Panc1 (cell line): ENCODE measurements at regions not wholly inside any gene's neighbourhood (a gene's known extent, or its start where the extent isn't known, plus 50 kb on each side); places are given as distances from the start of the nearest gene placed in this dataset.

ENCODE experiments used
- ATAC-seq: fragments of 200-7000 bp; cut with Tn5 transposase; 2 replicates; pipeline ENCODE4 v1.9.1; 2020; ENCODE audit warnings: mild to moderate bottlenecking, moderate library complexity
- BruUV-seq: library from RNA; stranded (reverse); fragments of 400-500 nt; replicated peaks from 2 replicates; lab custom pipeline; 2021; lab: Mats Ljungman, UMichigan
- CTCF ChIA-PET: fragments of 300-600 bp; sonication (Branson Sonifier 250); formaldehyde crosslinking; loops from one replicate; lab custom pipeline; 2022; ENCODE audit warnings: antibody characterized with exemption; lab: Charles Lee
- POLR2A ChIA-PET: fragments of 300-600 bp; sonication (Branson Sonifier 250); formaldehyde crosslinking; loops from one replicate; lab custom pipeline; 2022; ENCODE audit warnings: antibody characterized with exemption; lab: Charles Lee
- DNase-seq: peaks from one replicate; pipeline ENCODE4 v3.0.0-alpha.2; 2010; ENCODE audit warnings: low read depth, low spot score
- H3K27ac ChIP-seq: 2 replicates; pipeline ENCODE4 v1.5.1; 2011; ENCODE audit warnings: mild to moderate bottlenecking, low read length, inconsistent platforms
- H3K27me3 ChIP-seq: fragments of 200-500 bp; sonication (Bioruptor generic); 2 replicates; pipeline ENCODE4 v1.6.0; 2014; ENCODE audit warnings: low read length, inconsistent platforms; ENCODE audit not compliant: control insufficient read depth, insufficient read depth
- H3K36me3 ChIP-seq: fragments of 200-500 bp; sonication (Bioruptor generic); 2 replicates; pipeline ENCODE4 v1.5.1; 2014; ENCODE audit warnings: inconsistent platforms, mild to moderate bottlenecking, low read length, moderate library complexity; ENCODE audit not compliant: control insufficient read depth, insufficient read depth
- H3K4me1 ChIP-seq: 2 replicates; pipeline ENCODE4 v1.5.1; 2011; ENCODE audit warnings: inconsistent platforms, mild to moderate bottlenecking, low read length, moderate library complexity; ENCODE audit not compliant: control insufficient read depth, insufficient read depth
- H3K4me3 ChIP-seq, 2 experiments: 2 replicates each; pipeline ENCODE4 v1.5.1; 2011 to 2012; ENCODE audit warnings: low read depth in 2 of 2, low read length in 2 of 2, mild to moderate bottlenecking in 2 of 2, inconsistent platforms in 1 of 2, moderate library complexity in 1 of 2
- H3K9me3 ChIP-seq: fragments of 200-500 bp; sonication (Bioruptor generic); 2 replicates; pipeline ENCODE4 v1.5.1; 2014; ENCODE audit warnings: low read depth, mild to moderate bottlenecking, inconsistent platforms, low read length, moderate library complexity; ENCODE audit not compliant: control insufficient read depth, insufficient read depth
- CTCF ChIP-seq: fragments of 450-650 bp; IDR thresholded peaks from 2 replicates; pipeline ENCODE4 v1.5.1; 2017; ENCODE audit warnings: mild to moderate bottlenecking
- POLR2AphosphoS5 ChIP-seq: IDR thresholded peaks from 2 replicates; pipeline ENCODE4 v1.6.1; 2012; ENCODE audit warnings: mild to moderate bottlenecking, low read depth, low read length, moderate library complexity
- SIN3A ChIP-seq: IDR thresholded peaks from 2 replicates; pipeline ENCODE4 v1.6.1; 2012; ENCODE audit warnings: low read depth, mild to moderate bottlenecking, low read length, moderate library complexity, borderline replicate concordance; ENCODE audit not compliant: insufficient read depth
- TCF7L2 ChIP-seq: IDR thresholded peaks from 2 replicates; pipeline ENCODE4 v1.6.1; 2011; ENCODE audit warnings: mild to moderate bottlenecking, low read depth, low read length, inconsistent platforms
- in situ Hi-C: cut with HindIII; loops from 2 replicates; pipeline ENCODE4 v1.10.0; 2016; ENCODE audit warnings: low sequenced_read_pairs, low pct_unique_long_range_greater_than_20kb
- intact Hi-C: fragments of 100-400 bp; cut with micrococcal nuclease; formaldehyde crosslinking; loops from one replicate; pipeline ENCODE4 v1.10.0; 2022; ENCODE audit not compliant: unreplicated experiment
- TF ChIP-seq, protein P1 (sequence below), 2 experiments: IDR thresholded peaks; 2 replicates each; pipeline ENCODE4 v1.6.1; 2011 to 2012; ENCODE audit warnings: low read depth in 2 of 2, control low read depth in 1 of 2, low read length in 1 of 2, mild to moderate bottlenecking in 1 of 2, moderate library complexity in 1 of 2; ENCODE audit not compliant: insufficient read depth in 1 of 2

DNA sequence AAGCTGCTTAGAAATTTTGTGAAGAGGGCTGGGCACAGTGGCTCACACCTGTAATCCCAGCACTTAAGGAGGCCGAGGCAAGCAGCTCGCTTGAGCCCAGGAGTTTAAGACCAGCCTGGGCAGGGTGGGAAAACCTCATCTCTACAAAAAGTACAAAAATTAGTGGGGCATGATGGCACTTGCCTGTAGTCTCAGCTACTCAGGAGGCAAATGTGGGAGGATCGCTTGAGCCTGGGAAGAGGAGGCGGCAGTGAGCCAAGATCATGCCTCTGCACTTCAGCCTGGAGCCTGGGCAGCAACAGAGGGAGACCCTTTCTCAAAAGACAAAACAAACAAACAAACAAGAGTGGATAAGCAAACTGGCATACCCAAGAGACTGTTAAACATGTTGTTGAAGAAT lies 308.3 kb upstream of the ADGRB3 start:
- no peak for ATAC-seq
- POLR2A ChIA-PET, result no interaction called here
- H3K4me3 ChIP-seq, result no peak overlapping the region
- no peaks in the 10 kb centered on the region for H3K4me1 ChIP-seq
- no peak for DNase-seq
- H3K27me3 ChIP-seq, result no peaks in the 10 kb centered on the region
- H3K27ac ChIP-seq, result no peak overlapping the region
- TF ChIP-seq CTCF (no peak), SIN3A (no peak), POLR2AphosphoS5 (no peak), TCF7L2 (no peak)
- TF ChIP-seq, protein P1, sequence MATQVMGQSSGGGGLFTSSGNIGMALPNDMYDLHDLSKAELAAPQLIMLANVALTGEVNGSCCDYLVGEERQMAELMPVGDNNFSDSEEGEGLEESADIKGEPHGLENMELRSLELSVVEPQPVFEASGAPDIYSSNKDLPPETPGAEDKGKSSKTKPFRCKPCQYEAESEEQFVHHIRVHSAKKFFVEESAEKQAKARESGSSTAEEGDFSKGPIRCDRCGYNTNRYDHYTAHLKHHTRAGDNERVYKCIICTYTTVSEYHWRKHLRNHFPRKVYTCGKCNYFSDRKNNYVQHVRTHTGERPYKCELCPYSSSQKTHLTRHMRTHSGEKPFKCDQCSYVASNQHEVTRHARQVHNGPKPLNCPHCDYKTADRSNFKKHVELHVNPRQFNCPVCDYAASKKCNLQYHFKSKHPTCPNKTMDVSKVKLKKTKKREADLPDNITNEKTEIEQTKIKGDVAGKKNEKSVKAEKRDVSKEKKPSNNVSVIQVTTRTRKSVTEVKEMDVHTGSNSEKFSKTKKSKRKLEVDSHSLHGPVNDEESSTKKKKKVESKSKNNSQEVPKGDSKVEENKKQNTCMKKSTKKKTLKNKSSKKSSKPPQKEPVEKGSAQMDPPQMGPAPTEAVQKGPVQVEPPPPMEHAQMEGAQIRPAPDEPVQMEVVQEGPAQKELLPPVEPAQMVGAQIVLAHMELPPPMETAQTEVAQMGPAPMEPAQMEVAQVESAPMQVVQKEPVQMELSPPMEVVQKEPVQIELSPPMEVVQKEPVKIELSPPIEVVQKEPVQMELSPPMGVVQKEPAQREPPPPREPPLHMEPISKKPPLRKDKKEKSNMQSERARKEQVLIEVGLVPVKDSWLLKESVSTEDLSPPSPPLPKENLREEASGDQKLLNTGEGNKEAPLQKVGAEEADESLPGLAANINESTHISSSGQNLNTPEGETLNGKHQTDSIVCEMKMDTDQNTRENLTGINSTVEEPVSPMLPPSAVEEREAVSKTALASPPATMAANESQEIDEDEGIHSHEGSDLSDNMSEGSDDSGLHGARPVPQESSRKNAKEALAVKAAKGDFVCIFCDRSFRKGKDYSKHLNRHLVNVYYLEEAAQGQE (IDR thresholded peaks at IDR 0.05; ENCODE audit: insufficient read depth in 1 of 2, low read depth in 2 of 2, low read length in 1 of 2), result no peak
- CTCF ChIA-PET, result no interaction called here
- no peaks in the 10 kb centered on the region for H3K9me3 ChIP-seq
- BruUV-seq, result no TSS peak
- intact Hi-C loops (no loop called here), in situ Hi-C loops (no loop called here)
- H3K36me3 ChIP-seq, result no peaks in the 10 kb centered on the region; the same call in 1 of the 2 replicates

- intact Hi-C loops (no loop called here), in situ Hi-C loops (no loop called here)
- ATAC-seq (no peak), DNase-seq (no peak)
- Histone ChIP-seq H3K36me3 (no peaks in the 10 kb centered on the region), H3K9me3 (no peaks in the 10 kb centered on the region), H3K27ac (no peak overlapping the region), H3K4me3 (no peak overlapping the region), H3K27me3 (no peaks in the 10 kb centered on the region), H3K4me1 (no peaks in the 10 kb centered on the region)
- CTCF ChIA-PET, result no interaction called here
- TF ChIP-seq SIN3A (no peak), TCF7L2 (no peak), CTCF (no peak), POLR2AphosphoS5 (no peak)
- TF ChIP-seq, protein P1 (IDR thresholded peaks at IDR 0.05; ENCODE audit: insufficient read depth in 1 of 2, low read depth in 2 of 2, low read length in 1 of 2), result no peak
- POLR2A ChIA-PET, result no interaction called here
- BruUV-seq, result no TSS peak
Measured at GRCh38 chr6:68317366-68317765, 317.7 kb upstream of the ADGRB3 start.
